Cerebellar cortex (tissue), 1 donor: ENCODE measurements at regions not wholly inside any gene's neighbourhood (a gene's known extent, or its start where the extent isn't known, plus 50 kb on each side); places are given as distances from the start of the nearest gene placed in this dataset.

Source experiments
- DNase-seq: peaks from one replicate; pipeline ENCODE4 v3.0.0-alpha.2; 2015; ENCODE audit warnings: low spot score

GRCh38 chr5:1936413-1936812 is 53.7 kb upstream of the IRX4 start:
- no peak for DNase-seq

GRCh38 chr5:1934801-1935429 is 52.2 kb upstream of the IRX4 start:
- no peak for DNase-seq

DNA sequence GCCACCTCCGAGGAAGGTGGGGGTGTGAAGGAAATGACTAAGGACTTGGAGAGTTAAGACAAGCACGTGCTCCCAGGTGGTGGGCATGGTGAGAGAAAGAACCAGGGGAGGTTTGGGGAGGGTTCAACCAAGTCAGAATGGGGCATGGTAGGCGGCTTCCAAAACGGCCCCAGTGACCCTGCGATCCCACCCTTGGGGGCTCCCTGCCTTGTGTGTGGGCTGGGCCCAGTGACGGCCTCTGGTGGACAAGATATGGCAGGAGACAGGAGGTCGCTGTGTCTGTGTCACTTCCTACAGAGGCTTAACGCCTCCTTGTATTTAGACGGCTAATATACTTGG is 51.3 kb upstream of the IRX4 start:
- DNase-seq: no peak

- no peak for DNase-seq
Measured at GRCh38 chr5:1933364-1934055, 50.8 kb upstream of the IRX4 start.
